HG03457 (cell line): ENCODE measurements at regions not wholly inside any gene's neighbourhood (a gene's known extent, or its start where the extent isn't known, plus 50 kb on each side); places are given as distances from the start of the nearest gene placed in this dataset.

Experiments used
- ATAC-seq: cut with Tn5 transposase; IDR thresholded peaks from one replicate; pipeline ENCODE4 v1.9.1; 2021; ENCODE audit warnings: moderate number of reproducible peaks; ENCODE audit not compliant: unreplicated experiment

DNA sequence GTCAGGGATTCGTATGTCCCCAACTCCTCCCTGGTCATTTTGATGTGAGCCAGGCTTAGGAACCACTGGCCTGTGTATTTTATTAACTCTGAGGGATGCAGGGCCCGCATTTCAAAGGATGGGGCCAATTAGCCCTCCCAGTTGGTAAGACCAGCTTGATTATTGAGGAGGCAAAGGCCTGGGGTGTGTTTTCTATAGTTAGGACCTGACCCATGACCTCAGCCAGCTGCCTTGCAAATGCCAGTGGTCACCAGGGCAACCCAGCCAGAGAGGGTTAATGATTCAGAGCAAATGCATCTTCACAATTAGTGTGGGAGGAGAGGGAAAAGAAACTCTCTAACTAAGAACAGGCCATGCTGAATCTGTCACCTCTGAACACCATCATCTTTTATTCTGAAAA, 835.4 kb downstream of the MAFB start:
- ATAC-seq = peak; percentile 85

DNA sequence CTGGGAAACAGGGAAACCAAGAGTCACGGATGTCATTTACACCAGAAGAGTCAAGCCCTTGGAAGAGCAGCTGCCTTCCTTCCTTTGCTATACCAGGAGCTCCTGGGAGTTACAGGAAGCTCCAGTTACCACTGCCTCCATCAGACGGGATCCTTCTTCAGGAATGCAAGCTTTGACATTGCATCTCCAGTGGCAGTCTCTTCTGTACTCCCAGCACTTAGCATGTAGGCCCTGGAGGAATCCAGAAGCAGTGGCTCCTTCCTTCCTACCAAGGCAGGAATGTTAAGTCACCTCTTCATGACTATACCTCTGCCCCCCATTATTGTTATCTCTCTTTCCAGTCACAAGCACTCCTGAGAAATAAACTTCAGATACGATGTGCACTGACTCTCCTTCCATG, 836.0 kb downstream of the MAFB start:
- no peak for ATAC-seq

DNA sequence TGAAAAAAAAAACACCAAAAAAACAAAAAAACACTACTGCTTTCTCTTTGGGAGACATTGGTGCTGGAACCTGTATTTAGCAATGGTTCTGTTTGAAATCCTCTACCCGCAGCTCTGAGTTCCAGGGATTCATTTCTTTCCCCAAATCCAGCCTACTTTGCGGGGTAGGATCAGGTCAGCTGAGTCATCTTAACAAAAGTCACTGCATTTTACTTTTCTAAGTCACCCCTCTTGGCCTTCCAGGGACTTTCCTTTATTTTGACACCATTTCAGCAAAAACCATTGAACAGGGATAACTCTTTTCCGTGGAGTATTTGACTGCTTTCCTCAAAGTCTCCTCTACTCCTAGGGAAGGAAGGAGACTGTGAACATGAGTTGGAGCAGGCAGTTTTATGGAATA, 837.6 kb downstream of the MAFB start:
- ATAC-seq = no peak

DNA sequence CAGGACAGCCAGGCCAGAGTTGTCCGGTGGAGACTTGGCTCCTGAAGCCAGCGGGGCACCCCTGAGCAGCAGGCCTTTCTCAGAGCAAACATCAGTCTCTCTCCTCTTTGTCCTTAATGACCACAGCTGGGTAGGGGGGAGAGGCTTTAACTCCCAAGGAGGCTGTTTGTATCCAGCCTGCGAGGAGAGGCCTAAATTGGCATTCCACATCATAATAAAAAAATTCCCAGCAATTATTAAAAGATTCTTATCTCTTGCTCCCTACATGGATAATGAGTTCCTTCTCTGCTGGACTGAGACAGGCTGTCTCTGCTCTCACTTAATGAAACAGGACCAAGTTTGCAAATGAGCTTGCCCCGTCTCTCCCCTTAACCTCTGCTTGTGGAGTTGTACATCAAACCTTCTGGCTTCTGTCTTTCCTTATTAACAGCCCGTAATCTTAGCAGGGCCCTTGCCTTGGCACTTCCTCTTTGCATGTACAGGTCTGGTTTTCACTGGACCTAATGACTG, 838.2 kb downstream of the MAFB start:
- no peak for ATAC-seq

DNA sequence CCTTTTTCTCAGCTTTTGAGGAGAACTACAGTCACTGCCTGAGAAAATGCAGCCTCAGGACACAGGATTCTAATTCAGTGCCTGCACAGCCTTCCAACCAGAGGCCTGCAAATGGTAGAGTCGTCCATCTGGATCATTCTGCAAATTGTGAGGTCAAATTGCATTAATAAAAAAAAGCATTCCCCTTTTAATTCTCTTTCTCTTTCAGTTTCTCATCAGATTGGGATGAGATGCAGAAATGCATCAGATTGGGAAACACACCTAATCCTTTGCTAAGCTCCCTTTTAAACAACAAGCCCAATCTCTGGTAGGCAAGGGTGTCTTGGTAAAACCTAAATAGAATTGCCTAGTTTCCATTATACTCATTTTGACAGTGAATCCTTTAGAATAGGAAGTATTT, 838.8 kb downstream of the MAFB start:
- no peak for ATAC-seq

DNA sequence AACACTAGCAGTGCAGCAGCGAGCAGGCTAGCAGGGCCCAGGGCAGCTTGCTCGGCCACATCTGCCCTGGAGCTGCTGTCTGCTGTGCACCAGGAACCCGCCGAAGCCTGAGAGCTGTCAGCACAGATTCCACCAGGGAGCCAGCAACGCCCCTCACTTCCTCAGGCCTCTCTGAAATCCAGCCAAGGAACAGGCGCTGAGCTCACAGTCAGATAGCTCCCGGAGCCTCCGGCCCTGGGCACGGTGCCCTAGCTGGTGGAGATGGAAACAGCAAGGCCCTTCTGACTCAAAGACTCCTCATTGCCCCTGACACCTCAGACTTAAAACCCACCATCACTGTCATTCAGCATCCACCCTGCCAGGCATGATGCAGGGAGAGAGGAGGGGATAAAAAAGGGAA, 839.4 kb downstream of the MAFB start:
- ATAC-seq = no peak

GRCh38 chr20:39849171-39849570, 839.9 kb downstream of the MAFB start:
- ATAC-seq = no peak

GRCh38 chr20:39839399-39840119, 849.5 kb downstream of the MAFB start:
- no peak for ATAC-seq

DNA sequence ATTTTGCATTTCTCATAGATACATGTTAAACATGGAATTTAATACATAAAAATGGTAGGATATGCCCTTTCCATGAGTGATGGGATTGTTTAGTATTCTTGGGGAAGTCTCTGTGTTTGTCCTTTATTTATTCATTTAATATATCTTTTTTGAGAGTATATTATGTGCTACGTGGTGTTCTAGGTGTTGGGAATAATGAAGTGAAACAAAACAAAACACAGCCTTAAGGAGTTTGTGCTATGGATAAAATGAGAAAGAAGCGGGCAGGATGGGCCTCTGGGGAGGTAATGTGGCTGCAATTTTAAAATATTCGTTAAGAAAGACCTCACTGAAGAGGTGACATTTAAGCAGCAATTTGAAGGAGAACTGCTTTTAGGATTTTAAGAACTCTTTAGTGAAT, 851.5 kb downstream of the MAFB start:
- no peak for ATAC-seq

DNA sequence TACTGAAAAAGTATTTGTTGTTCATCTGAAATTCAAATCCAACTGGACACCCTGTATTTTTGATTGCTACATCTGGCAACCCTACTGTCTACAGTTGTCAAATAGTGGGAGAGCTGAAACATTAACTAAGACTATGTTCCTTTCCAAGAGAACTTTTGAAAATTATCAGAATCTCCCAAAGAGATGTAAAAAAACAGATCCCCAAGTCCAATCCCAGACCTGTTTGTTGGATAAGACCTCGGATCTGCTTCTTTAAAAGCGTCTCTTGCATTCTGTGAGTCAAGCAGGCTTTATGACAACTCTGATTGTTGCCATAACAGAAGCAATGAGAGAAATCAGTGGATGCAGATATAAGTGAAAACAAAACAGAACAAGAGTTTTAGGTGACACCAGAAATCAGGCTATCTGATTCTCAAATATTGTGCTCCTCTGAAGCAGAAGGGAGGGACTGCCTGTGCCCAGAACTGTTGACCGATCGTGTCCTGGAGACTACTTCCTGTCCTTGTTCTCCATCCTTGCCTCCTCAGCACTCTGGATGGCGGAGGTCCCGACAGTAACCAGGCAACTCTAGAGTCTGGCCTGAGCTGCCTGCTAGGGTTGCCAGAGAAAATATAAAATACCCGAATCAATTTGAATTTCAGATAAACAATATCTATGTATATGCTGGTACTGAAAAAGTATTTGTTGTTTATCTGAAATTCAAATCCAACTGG, 853.8 kb downstream of the MAFB start:
- no peak for ATAC-seq

DNA sequence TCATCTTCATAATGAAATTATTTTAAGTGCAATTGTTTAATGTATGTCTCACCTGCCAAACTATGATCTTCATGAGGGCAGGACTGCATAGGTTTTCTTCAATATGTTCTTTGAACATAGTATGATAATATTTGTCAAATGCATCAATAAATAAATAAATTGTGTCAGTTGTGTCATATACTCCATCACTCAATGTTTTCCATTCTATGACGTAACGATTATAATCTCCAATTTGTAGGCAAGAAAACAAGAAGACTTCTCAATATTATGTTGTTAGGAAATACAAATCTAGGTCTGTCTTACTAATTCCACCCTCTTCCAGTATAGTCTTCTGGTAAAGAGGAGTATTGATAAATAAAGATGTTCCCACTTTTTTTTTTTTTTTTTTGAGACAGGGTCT, 858.1 kb downstream of the MAFB start:
- no peak for ATAC-seq

DNA sequence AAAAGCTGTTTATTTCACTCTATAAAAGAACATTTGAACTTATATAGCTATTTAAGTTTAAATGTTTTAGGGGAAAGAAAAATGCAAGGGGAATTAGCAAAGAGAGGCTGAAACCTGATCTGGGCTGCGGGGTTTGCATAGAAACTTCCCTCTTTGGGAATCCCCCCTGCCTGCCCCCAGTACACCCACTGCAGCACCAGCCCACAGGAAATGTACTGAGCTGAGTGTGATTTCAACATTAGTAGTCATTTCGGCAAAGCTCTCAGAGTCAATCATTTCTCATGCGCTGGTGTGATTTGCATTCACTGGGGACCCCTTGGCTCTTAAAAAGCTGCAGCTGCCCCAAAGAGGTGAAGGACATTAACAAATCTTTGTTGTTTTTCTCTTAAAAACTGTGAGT, 859.4 kb downstream of the MAFB start:
- ATAC-seq = peak; percentile 69

GRCh38 chr20:39829256-39829655, 859.8 kb downstream of the MAFB start:
- ATAC-seq = no peak

DNA sequence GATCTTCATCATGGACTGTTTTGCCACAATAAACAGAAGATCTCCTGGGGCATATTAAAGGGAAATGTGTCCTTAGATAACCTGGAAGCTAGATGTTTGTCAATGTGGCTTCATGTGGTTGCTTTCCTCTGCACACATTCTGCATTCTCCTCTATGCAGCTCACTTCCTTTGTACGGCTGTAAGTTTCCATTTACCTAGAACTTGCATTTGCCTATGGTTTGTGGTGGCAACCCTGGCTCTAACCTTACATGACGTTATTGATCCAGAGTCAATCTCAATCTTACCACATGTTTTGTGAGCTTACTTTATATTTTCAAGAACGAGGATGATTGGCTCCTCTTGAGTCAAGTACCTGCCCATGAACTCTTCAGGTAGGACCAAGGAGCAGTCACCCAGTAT, 863.1 kb downstream of the MAFB start:
- peak; percentile 62 for ATAC-seq

GRCh38 chr20:39825524-39825923, 863.4 kb downstream of the DHX35 start:
- no peak for ATAC-seq

DNA sequence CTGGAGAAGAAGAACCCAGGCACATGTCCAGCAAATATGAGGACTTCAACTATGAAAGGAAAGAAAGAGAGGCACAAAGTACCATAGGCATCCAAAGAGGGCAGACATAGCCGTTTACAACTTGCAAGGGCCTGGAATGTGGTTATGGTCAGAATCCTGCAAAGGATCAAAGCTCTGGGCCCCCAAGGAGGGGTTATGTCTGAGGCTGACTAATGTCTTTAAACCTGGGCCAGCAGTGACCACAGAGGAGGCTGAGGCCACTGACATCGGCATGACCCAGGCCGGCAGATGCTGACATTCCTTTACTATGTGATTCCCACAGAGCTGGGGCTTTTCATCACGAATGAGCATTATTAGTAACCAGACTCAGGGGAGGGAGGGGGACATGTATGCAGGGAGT, 861.1 kb downstream of the DHX35 start:
- ATAC-seq = no peak

- no peak for ATAC-seq
Measured at GRCh38 chr20:39822667-39823066, 860.5 kb downstream of the DHX35 start.

- ATAC-seq = no peak
Measured at GRCh38 chr20:39813190-39813829, 851.2 kb downstream of the DHX35 start.

DNA sequence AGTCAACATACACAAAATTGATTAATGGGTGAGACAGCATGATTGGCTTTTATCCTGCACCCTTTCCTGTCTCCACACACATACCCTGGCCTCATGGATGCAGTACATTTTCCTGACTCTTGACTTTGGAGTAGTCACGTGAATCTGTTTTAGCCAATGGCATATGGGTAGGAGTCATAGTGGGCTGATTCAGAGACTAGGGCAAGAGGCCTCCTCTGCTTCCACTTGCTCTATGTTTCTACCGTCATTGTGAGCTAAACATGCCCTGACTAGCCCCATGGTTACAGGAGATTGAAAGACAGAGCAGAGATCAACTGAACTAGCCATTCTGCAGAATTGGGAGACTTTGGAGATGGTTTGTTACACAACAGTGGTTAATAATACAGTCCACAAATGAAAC, 850.0 kb downstream of the DHX35 start:
- ATAC-seq = no peak

DNA sequence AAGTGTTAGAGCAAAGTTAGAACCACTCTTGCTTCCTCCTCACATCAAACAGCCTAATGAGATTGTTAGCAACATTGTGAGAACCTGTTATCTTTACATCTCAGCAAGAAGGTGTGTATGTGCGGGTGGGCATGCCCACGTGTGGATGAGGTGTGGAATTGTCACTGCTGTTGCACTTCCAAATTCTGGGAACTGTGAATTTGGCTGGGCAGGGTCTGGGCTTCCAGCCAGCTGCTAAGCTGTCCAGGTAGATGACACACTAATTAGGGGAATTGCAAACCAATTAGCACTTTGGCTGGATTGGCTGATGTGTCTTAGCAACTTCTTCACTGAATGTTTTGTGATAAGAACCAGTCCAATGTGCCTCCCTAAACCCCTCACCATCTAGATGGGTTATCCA, 848.2 kb downstream of the DHX35 start:
- ATAC-seq = no peak

DNA sequence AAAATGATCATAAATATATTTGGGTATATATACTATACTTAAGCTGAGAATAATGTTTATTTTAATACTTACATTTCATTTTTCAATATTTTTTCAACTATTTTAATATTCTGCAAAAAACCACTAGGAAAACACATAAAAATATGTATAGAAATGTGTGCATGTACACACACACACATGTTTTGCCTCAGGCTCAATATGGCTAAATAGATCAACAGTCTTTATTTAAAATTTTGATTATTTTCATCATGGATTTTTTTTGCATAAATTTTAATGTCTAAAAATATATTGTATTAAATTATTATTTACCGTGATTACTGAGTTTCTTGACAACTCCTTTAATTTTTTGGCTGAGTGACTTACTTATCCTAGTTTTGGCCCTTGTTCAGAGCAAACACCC, 846.5 kb downstream of the DHX35 start:
- ATAC-seq = no peak

DNA sequence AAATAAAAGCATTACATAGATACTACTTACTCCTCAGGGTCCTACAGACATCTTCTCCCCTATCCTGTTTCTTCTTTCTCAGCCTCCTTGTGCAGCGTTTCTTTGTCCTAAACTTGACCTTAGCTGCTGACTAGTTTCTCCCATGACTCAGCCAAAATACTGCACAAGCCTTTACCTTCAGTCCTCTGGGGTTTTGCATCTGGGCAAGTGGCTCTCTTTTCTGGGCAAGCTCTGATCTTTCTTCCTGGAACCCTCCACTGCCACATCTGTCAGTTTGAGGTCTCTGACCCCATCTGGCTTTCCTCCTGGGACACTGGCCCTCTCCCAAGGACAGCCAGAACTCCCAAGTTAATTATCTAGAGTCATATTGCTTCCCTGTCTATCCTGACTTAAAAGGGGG, 838.4 kb downstream of the DHX35 start:
- ATAC-seq = no peak
